ENCODE measurements at regions not wholly inside any gene's neighbourhood (a gene's known extent, or its start where the extent isn't known, plus 50 kb on each side); places are given as distances from the start of the nearest gene placed in this dataset.

DNA sequence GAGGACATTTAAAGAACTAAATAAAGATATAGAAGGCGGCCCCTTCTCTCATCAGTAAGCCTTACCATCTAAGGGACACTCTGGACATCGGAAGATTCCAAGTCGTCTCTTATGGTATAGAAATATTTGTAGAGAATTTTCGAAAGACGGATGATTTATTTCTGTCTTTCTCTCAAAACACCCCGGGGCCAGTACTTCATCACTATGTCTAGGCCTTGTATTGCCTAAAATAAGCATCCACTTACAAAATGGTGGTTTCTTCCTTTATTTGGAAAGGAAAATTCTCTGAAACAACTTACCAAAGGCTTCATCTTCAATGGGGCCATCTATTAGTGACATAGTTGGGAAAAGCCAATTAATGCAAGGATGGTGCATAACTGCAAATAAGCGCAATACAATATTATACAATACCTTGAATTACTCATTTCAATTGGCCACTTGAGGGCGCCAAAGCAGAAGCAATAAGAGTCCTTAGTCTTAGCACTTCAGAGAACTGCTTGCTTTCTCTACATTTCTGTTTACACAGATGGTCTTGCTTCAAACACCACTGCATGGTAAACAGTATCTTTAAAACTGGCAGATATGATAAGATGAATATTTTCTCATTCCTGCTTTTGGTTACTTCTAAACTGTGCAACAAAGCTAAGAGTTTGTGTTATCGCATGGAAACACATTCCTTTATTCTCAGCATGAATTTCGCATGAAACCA, 113.2 kb downstream of the VIP start:
- peak; percentile 29 for DNase-seq (ENCODE audit: low read depth)
- TF ChIP-seq, protein P1, sequence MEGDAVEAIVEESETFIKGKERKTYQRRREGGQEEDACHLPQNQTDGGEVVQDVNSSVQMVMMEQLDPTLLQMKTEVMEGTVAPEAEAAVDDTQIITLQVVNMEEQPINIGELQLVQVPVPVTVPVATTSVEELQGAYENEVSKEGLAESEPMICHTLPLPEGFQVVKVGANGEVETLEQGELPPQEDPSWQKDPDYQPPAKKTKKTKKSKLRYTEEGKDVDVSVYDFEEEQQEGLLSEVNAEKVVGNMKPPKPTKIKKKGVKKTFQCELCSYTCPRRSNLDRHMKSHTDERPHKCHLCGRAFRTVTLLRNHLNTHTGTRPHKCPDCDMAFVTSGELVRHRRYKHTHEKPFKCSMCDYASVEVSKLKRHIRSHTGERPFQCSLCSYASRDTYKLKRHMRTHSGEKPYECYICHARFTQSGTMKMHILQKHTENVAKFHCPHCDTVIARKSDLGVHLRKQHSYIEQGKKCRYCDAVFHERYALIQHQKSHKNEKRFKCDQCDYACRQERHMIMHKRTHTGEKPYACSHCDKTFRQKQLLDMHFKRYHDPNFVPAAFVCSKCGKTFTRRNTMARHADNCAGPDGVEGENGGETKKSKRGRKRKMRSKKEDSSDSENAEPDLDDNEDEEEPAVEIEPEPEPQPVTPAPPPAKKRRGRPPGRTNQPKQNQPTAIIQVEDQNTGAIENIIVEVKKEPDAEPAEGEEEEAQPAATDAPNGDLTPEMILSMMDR (conservative IDR thresholded peaks at IDR 0.05; ENCODE audit: low read depth, low read length): peak; percentile 71
- no peak overlapping the region for H3K4me3 ChIP-seq (ENCODE audit: low read depth, low read length)

GRCh38 chr6:152874267-152874666, 108.6 kb downstream of the FBXO5 start:
- no peak overlapping the region for H3K4me3 ChIP-seq (ENCODE audit: low read depth, low read length)
- TF ChIP-seq, protein P1 (conservative IDR thresholded peaks at IDR 0.05; ENCODE audit: low read depth, low read length): no peak
- no peak for DNase-seq (ENCODE audit: low read depth)

DNA sequence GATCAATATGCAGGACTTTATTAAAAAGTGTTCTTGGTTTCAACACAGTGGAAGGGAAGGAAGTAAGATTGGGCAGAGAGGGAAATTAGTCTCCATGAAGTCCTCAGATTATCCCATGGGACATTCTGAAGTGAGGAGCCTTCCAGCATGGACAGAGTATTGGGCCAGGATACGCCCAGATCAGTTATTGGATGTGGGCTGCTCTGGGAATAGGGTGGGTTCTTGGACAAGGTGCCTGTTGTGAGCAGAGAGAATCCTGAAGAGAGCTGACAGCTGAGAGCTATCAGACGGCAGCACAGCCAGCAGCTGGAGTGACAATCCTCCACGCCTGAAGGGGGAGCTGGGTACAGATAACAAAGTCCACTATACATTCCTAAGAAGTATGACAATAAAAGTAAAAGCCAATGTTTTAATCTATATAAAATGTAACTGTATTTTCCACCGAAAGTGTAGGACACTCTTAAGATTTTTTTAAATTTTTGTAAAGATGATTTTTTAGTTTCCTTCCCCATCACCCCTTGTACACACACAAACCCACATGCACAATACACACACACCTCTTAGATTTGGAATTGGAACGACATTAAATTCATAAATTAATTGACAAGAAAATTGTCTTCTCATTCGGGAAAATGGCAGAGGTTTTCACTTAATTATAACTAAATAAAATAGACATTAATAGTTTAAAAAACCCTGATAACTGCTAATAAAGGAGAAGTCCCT, 107.8 kb downstream of the FBXO5 start:
- DNase-seq (ENCODE audit: low read depth): no peak
- H3K4me3 ChIP-seq (ENCODE audit: low read depth, low read length): no peak overlapping the region
- TF ChIP-seq, protein P1 (conservative IDR thresholded peaks at IDR 0.05; ENCODE audit: low read depth, low read length): no peak

GRCh38 chr6:152879681-152880080, 103.2 kb downstream of the FBXO5 start:
- DNase-seq (ENCODE audit: low read depth): no peak
- H3K4me3 ChIP-seq (ENCODE audit: low read depth, low read length): no peak overlapping the region
- TF ChIP-seq, protein P1 (conservative IDR thresholded peaks at IDR 0.05; ENCODE audit: low read depth, low read length): no peak

DNA sequence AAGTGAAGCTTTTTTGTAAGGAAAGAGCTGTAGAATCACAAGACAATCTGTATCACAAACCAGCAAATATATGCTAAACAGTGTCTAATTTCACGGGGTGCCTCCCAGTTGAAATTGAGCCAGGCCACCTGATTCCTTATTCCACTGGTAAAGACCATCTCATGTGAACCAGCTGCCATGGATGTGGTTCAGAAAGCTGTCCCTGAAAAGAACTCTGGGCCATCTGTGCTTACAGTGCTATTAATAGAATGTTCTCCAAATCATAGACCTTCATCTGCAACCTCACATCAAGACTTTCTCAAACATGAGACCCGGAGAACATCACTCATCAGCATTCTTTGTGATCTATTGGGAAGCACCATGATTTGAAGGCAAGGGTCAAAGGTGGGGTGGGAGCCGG, 89.7 kb downstream of the FBXO5 start:
- no peak overlapping the region for H3K4me3 ChIP-seq (ENCODE audit: low read depth, low read length)
- no peak for DNase-seq (ENCODE audit: low read depth)
- TF ChIP-seq, protein P1 (conservative IDR thresholded peaks at IDR 0.05; ENCODE audit: low read depth, low read length): no peak

DNA sequence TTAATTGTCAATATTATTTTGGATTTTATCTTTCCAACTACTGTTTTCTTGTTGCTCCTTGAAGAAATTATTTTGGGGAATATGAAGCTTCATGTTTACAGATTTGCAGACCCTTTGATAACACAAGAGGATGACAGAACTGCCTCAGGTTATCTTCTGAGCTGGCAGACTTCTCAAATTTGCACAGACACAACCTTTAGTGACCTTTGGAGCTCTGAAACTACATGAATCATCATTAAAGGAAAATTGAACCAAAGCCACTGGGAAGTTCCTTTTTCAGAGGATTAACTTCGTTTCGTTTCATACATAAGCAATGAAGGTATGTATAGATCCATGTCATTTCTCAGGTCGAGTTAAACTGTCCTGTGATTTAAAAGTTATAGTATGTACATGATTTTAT, 85.9 kb downstream of the FBXO5 start:
- H3K4me3 ChIP-seq (ENCODE audit: low read depth, low read length): no peak overlapping the region
- TF ChIP-seq, protein P1 (conservative IDR thresholded peaks at IDR 0.05; ENCODE audit: low read depth, low read length): no peak
- DNase-seq (ENCODE audit: low read depth): no peak
